ENCODE measurements at regions not wholly inside any gene's neighbourhood (a gene's known extent, or its start where the extent isn't known, plus 50 kb on each side); places are given as distances from the start of the nearest gene placed in this dataset.

- ChIA-PET POLR2A (no interaction called here), CTCF (no interaction called here)
- no peaks in the 10 kb centered on the region for H3K4me1 ChIP-seq (ENCODE audit: control insufficient read depth, insufficient read depth, low read length)
- no peaks in the 10 kb centered on the region for H3K36me3 ChIP-seq (ENCODE audit: control insufficient read depth in 2 of 2, insufficient read depth in 1 of 2, low read length in 2 of 2)
- H3K27ac ChIP-seq (ENCODE audit: extremely low read depth, low read depth, low read length), result no peak overlapping the region
- no peaks in the 10 kb centered on the region for H3K9me3 ChIP-seq (ENCODE audit: control insufficient read depth, insufficient read depth, low read depth, low read length)
- TF ChIP-seq ZNF335 (tag by site-specific recombination; conservative IDR thresholded peaks at IDR 0.05) (peak; percentile 84), GLIS2 (tag by site-specific recombination; IDR thresholded peaks at IDR 0.05) (peak; percentile 8; the same call in 1 of the 2 replicates), SCRT1 (tag by site-specific recombination; IDR thresholded peaks at IDR 0.05; ENCODE audit: borderline replicate concordance) (0 out of 2 replicates have a peak, but pooled peaks have one; percentile 21), ZNF350 (tag by site-specific recombination; IDR thresholded peaks at IDR 0.05) (no peak)
- TF ChIP-seq, protein P1, sequence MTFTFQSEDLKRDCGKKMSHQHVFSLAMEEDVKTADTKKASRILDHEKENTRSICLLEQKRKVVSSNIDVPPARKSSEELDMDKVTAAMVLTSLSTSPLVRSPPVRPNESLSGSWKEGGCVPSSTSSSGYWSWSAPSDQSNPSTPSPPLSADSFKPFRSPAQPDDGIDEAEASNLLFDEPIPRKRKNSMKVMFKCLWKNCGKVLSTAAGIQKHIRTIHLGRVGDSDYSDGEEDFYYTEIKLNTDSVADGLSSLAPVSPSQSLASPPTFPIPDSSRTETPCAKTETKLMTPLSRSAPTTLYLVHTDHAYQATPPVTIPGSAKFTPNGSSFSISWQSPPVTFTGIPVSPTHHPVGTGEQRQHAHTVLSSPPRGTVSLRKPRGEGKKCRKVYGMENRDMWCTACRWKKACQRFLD (tag by site-specific recombination; IDR thresholded peaks at IDR 0.05), result no peak
- TF ChIP-seq, protein P2, sequence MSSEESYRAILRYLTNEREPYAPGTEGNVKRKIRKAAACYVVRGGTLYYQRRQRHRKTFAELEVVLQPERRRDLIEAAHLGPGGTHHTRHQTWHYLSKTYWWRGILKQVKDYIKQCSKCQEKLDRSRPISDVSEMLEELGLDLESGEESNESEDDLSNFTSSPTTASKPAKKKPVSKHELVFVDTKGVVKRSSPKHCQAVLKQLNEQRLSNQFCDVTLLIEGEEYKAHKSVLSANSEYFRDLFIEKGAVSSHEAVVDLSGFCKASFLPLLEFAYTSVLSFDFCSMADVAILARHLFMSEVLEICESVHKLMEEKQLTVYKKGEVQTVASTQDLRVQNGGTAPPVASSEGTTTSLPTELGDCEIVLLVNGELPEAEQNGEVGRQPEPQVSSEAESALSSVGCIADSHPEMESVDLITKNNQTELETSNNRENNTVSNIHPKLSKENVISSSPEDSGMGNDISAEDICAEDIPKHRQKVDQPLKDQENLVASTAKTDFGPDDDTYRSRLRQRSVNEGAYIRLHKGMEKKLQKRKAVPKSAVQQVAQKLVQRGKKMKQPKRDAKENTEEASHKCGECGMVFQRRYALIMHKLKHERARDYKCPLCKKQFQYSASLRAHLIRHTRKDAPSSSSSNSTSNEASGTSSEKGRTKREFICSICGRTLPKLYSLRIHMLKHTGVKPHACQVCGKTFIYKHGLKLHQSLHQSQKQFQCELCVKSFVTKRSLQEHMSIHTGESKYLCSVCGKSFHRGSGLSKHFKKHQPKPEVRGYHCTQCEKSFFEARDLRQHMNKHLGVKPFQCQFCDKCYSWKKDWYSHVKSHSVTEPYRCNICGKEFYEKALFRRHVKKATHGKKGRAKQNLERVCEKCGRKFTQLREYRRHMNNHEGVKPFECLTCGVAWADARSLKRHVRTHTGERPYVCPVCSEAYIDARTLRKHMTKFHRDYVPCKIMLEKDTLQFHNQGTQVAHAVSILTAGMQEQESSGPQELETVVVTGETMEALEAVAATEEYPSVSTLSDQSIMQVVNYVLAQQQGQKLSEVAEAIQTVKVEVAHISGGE (tag by site-specific recombination; conservative IDR thresholded peaks at IDR 0.05; ENCODE audit: low read depth), result no peak
- no peak overlapping the region for H3K4me3 ChIP-seq (ENCODE audit: low read depth, low read length)
Observed at GRCh38 chr12:34290381-34290995, 268.2 kb downstream of the ALG10 start.

DNA sequence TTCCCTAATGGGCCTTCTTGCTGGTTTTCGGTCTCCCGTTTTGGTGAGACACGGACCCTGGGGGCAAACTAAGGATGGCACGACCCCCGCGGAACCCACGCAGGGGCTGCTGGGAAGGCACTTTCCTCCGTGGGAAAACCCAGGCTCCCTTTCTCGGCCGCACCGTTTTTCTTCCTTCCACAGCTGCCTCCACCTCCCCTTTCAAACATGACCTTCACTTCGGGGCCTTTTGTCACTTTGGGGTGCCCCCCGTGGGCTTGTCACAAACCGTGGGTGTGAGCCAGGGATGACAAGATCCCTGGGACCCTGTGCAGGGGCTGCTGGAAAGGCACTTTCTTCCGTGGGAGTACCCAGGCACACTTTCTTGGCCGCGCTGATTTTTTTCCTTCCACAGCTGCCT is 268.7 kb downstream of the ALG10 start:
- POLR2A ChIA-PET, result no interaction called here
- Histone ChIP-seq H3K36me3 (ENCODE audit: control insufficient read depth in 2 of 2, insufficient read depth in 1 of 2, low read length in 2 of 2) (no peaks in the 10 kb centered on the region), H3K4me3 (ENCODE audit: low read depth, low read length) (no peak overlapping the region), H3K4me1 (ENCODE audit: control insufficient read depth, insufficient read depth, low read length) (no peaks in the 10 kb centered on the region), H3K27ac (ENCODE audit: extremely low read depth, low read depth, low read length) (no peak overlapping the region), H3K9me3 (ENCODE audit: control insufficient read depth, insufficient read depth, low read depth, low read length) (no peaks in the 10 kb centered on the region)
- no peak for TF ChIP-seq ZNF76 (tag by site-specific recombination; IDR thresholded peaks at IDR 0.05; ENCODE audit: borderline replicate concordance, low read depth)
- TF ChIP-seq HOXA7 (CRISPR knock-in tag; IDR thresholded peaks at IDR 0.05; ENCODE audit: borderline replicate concordance), result no peak
- no peak for TF ChIP-seq ZEB2 (tag by site-specific recombination; IDR thresholded peaks at IDR 0.05)
- TF ChIP-seq ZNF510 (tag by site-specific recombination; IDR thresholded peaks at IDR 0.05; ENCODE audit: insufficient replicate concordance), result no peak
- TF ChIP-seq ZSCAN16 (tag by site-specific recombination; IDR thresholded peaks at IDR 0.05), result no peak
- no peak for TF ChIP-seq ZNF404 (tag by site-specific recombination; IDR thresholded peaks at IDR 0.05)
- TF ChIP-seq ZNF24 (tag by site-specific recombination; IDR thresholded peaks at IDR 0.05), result no peak
- TF ChIP-seq SALL2 (tag by site-specific recombination; IDR thresholded peaks at IDR 0.05; ENCODE audit: borderline replicate concordance), result no peak
- TF ChIP-seq ZBTB48 (tag by site-specific recombination; IDR thresholded peaks at IDR 0.05), result no peak
- no peak for TF ChIP-seq ZNF174 (tag by site-specific recombination; IDR thresholded peaks at IDR 0.05)
- no peak for TF ChIP-seq GLIS2 (tag by site-specific recombination; IDR thresholded peaks at IDR 0.05)
- TF ChIP-seq ZNF311 (tag by site-specific recombination; IDR thresholded peaks at IDR 0.05; ENCODE audit: borderline replicate concordance), result no peak
- TF ChIP-seq TCF7L2 (IDR thresholded peaks at IDR 0.05; ENCODE audit: borderline replicate concordance, low read depth, low read length), result no peak
- CTCF ChIA-PET, result no interaction called here

- H3K4me1 ChIP-seq (ENCODE audit: control insufficient read depth, insufficient read depth, low read length), result no peaks in the 10 kb centered on the region
- no peaks in the 10 kb centered on the region for H3K36me3 ChIP-seq (ENCODE audit: control insufficient read depth in 2 of 2, insufficient read depth in 1 of 2, low read length in 2 of 2)
- ChIA-PET POLR2A (no interaction called here), CTCF (no interaction called here)
- H3K4me3 ChIP-seq (ENCODE audit: low read depth, low read length), result no peak overlapping the region
- no peak overlapping the region for H3K27ac ChIP-seq (ENCODE audit: extremely low read depth, low read depth, low read length)
- no peaks in the 10 kb centered on the region for H3K9me3 ChIP-seq (ENCODE audit: control insufficient read depth, insufficient read depth, low read depth, low read length)
- no peak for TF ChIP-seq ZNF629 (tag by site-specific recombination; IDR thresholded peaks at IDR 0.05)
- no peak for TF ChIP-seq ZIC2 (tag by site-specific recombination; IDR thresholded peaks at IDR 0.05)
- TF ChIP-seq ZNF426 (tag by site-specific recombination; IDR thresholded peaks at IDR 0.05), result no peak
- no peak for TF ChIP-seq ZNF433 (tag by site-specific recombination; IDR thresholded peaks at IDR 0.05; ENCODE audit: low read depth)
- TF ChIP-seq, protein P2 (tag by site-specific recombination; conservative IDR thresholded peaks at IDR 0.05; ENCODE audit: low read depth), result no peak
- TF ChIP-seq ZNF175 (tag by site-specific recombination; IDR thresholded peaks at IDR 0.05), result no peak
- TF ChIP-seq ZNF785 (tag by site-specific recombination; IDR thresholded peaks at IDR 0.05), result no peak
Observed at GRCh38 chr12:34291426-34291901, 269.2 kb downstream of the ALG10 start.
